Mononuclear cell (primary cell): ENCODE measurements at regions not wholly inside any gene's neighbourhood (a gene's known extent, or its start where the extent isn't known, plus 50 kb on each side); places are given as distances from the start of the nearest gene placed in this dataset.
"Not testable (repeated sequence)": the region's sequence is repeated elsewhere in the genome, so short reads cannot be mapped to it uniquely, and the experiment has no call there.

Experiments used
- H3K27me3 ChIP-seq: 2 replicates; pipeline ENCODE4 v1.6.0; 2011; ENCODE audit warnings: low read length, control low read depth; ENCODE audit not compliant: insufficient read depth
- H3K4me1 ChIP-seq: 2 replicates; pipeline ENCODE4 v1.5.1; 2011; ENCODE audit warnings: mild to moderate bottlenecking, low read length, control low read depth; ENCODE audit not compliant: insufficient read depth
- H3K4me3 ChIP-seq: 2 replicates; pipeline ENCODE4 v1.5.1; 2011; ENCODE audit warnings: mild to moderate bottlenecking, low read length, moderate library complexity
- H3K9me3 ChIP-seq: 2 replicates; pipeline ENCODE4 v1.5.1; 2011; ENCODE audit warnings: low read depth, mild to moderate bottlenecking, control low read depth, low read length

DNA sequence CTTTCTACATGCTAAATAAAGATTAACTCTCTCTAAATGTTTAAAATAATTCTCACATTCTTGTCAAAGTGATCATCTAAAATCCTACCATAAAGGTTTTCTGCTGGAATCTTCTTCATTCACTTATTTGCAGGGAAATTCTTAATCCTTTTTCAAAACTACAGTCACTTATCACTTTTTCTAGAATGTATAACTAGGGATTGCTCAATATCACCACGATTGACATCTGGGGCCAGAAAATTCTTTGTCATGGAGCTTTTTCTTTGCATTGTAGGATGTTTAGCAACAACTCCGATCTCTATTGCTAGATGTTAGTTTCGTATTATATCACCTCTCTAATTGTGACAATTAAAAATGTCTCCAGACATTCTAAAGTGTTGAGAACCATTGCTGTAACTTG lies 344.9 kb upstream of the PIK3R1 start:
- Histone ChIP-seq H3K4me1 (no peaks in the 10 kb centered on the region), H3K4me3 (no peak overlapping the region), H3K9me3 (no peaks in the 10 kb centered on the region), H3K27me3 (no peaks in the 10 kb centered on the region)

DNA sequence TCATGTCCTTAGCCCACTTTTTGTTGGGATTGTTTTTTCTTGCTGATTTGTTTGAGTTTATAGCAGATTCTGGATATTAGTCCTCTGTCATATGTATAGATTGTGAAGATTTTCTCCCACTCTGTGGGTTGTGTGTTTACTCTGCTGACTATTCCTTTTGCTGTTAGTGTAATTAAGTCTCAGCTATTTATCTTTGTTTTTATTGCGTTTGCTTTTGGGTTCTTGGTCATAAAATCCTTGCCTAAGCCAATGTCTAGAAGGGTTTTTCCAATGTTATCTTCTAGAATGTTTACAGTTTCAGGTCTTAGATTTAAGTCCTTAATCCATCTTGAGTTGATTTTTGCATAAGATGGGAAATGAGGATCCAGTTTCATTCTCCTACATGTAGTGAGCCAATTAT lies 351.2 kb upstream of the PIK3R1 start:
- H3K9me3 ChIP-seq, H3K27me3 ChIP-seq, H3K4me1 ChIP-seq, H3K4me3 ChIP-seq: not testable (repeated sequence)

DNA sequence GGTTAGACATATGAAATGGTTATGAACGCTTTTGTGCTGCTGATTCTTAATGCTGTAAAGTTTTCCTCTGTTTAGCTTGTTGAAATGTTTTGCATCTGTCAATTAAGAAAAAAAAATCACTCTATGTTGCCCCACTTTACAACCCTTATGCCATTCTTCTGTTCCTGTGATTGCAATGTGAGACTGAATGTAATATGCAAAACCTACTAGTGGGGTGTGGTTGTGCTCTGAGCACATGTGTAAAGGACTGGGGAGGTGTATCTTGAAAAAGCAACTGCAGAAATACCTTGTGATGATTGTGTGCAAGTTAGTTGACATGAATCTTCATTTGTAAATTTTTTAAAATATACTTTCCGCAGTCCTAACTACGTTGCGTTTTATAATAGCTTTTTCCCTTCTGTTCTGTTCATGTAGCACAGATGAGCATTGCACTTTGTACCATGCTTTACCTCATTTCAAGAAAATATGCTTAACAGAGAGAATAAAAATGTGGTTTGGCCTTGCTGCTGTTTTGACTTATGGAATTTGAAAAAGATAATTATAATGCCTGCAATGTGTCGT lies 357.0 kb upstream of the PIK3R1 start:
- Histone ChIP-seq H3K27me3 (no peaks in the 10 kb centered on the region), H3K9me3 (no peaks in the 10 kb centered on the region), H3K4me3 (no peak overlapping the region), H3K4me1 (no peaks in the 10 kb centered on the region)

DNA sequence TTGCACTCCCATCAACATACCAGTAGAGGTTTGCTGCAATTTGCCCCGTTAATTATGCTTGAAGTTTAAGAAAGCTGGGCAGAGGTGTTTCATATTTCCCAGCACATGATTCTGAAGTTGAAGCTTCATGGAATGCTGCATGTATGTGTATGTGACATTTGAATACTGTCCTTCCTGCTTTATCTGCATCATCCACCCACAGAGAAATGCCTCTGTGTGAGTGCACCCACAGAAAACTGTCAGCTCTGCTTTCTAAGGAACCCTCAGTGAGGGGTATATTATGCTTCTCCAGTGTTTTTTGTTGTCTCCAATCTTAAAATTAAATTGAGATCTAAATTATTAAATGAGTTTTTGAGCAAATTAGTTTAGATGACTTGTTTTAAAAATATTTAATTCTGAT lies 358.1 kb upstream of the PIK3R1 start:
- no peak overlapping the region for H3K4me3 ChIP-seq
- no peaks in the 10 kb centered on the region for H3K9me3 ChIP-seq
- no peaks in the 10 kb centered on the region for H3K4me1 ChIP-seq
- no peaks in the 10 kb centered on the region for H3K27me3 ChIP-seq

DNA sequence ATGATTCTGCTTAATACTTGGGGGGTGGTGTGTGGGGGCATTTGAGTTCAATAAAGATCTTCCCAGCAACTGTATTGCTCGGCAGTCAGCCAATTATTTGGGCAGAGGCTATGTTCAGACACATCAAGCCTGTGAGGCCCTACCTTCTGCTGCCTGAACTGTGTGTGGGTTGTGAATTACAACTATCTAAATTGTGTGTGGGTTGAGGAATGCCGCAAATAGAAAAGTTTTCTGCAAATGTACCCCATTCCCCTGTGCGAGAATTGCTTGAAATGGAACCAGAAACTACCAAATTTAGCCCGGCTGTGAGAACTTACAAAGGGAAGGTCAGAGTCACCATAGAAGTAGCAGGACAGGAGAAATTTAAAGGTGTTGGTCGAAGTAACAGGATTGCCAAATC lies 360.0 kb upstream of the PIK3R1 start:
- H3K27me3 ChIP-seq = no peaks in the 10 kb centered on the region
- H3K4me1 ChIP-seq = no peaks in the 10 kb centered on the region
- H3K9me3 ChIP-seq = no peaks in the 10 kb centered on the region
- no peak overlapping the region for H3K4me3 ChIP-seq

DNA sequence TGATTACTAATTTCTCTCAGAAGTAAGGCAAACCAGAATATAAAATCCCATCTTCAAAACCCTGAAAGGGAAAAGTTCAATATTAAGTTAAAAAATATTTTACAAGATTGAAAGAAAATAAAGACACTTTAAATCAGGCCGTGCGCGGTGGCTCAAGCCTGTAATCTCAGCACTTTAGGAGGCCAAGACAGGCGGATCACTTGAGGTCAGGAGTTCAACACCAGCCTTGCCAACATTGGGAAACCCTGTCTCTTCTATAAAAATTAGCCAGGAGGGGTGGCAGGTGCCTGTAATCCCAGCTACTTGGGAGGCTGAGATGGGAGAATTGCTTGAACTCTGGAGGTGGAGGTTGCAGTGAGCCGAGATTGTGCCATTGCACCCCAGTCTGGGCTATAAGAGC lies 364.6 kb upstream of the PIK3R1 start:
- H3K4me1 ChIP-seq, H3K9me3 ChIP-seq, H3K27me3 ChIP-seq, H3K4me3 ChIP-seq: not testable (repeated sequence)

DNA sequence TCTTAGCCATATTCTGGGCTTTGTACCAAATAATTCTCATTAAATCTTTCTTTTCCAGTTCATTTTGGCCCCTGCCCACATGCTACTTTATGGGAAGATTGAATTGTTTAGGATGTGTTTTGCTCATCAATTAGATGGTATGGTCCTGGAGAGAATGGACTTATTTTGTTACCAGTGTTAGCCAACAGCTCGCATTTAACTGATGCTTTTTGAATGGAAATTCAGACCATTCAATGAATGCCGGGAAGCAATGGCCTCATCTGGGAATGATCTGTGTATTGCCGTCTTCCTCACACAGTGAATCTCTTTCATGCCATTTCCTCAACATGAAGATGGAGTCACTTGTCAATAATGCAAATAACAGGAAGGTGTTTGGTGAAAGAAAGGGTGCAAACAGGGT lies 370.6 kb upstream of the PIK3R1 start:
- Histone ChIP-seq H3K9me3 (no peaks in the 10 kb centered on the region), H3K27me3 (no peaks in the 10 kb centered on the region), H3K4me3 (no peak overlapping the region), H3K4me1 (no peaks in the 10 kb centered on the region)

DNA sequence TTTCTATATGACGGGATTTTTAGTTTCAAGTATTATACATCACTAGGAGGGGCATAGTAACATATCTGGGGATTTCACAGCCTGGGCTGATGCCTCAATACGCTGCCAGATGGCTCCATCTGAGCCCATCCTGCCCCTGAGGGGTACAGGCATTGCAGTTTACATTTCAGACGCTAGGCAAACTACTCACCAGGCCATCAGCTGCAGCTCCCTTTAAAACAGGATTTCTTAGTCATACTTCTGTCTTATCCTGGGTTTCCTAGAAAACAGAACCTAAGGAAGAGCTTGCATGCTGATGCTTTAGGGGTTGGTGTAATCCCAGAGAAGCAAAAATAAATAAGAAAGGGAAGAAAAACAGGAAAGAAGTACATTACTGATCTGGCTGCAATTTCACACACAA lies 372.8 kb upstream of the PIK3R1 start:
- Histone ChIP-seq H3K9me3 (no peaks in the 10 kb centered on the region), H3K4me1 (no peaks in the 10 kb centered on the region), H3K4me3 (no peak overlapping the region)

DNA sequence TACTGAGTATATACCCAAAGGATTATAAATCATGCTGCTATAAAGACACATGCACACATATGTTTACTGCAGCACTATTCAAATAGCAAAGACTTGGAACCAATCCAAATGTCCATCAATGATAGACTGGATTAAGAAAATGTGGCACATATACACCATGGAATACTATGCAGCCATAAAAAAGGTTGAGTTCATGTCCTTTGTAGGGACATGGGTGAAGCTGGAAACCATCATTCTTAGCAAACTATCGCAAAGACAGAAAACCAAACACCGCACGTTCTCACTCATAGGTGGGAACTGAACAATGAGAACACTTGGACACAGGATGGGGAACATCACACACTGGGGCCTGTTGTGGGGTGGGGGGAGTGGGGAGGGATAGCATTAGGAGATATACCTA lies 378.3 kb upstream of the PIK3R1 start:
- H3K27me3 ChIP-seq, H3K9me3 ChIP-seq, H3K4me1 ChIP-seq, H3K4me3 ChIP-seq: not testable (repeated sequence)

More for the DNA sequence above, 372.8 kb upstream of the PIK3R1 start:
- no peaks in the 10 kb centered on the region for H3K27me3 ChIP-seq

DNA sequence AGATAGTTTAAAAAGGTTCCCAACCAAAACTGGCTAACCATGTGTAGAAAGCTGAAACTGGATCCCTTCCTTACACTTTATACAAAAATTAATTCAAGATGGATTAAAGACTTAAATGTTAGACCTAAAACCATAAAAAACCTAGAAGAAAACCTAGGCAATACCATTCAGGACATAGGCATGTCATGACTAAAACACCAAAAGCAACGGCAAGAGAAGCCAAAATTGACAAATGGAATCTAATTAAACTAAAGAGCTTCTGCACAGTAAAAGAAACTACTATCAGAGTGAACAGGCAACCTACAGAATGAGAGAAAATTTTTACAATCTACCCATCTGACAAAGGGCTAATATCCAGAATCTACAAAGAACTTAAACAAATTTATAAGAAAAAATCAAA lies 379.1 kb upstream of the PIK3R1 start:
- not testable (repeated sequence) for H3K4me3 ChIP-seq, H3K4me1 ChIP-seq, H3K9me3 ChIP-seq, H3K27me3 ChIP-seq

DNA sequence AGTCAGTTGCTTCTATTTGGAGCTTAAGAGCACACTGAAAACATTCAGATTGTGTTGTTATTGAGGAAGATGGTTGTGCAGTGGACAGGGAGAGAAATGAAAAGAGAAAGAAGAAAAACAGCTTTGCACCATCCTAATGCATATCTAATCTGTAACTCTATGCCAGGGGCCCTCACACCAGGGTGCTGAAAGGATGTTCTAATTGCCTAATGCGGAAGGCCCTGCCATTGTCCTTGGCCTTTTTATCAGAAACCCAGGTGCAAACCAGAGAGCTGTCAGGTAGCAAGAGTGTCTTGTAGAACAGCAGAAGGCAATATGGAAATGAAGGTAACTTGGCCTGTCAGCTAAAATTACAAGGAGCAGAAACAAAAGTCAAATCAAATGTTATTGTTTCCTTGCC lies 384.5 kb upstream of the PIK3R1 start:
- Histone ChIP-seq H3K4me3 (no peak overlapping the region), H3K4me1 (no peaks in the 10 kb centered on the region), H3K27me3 (no peaks in the 10 kb centered on the region), H3K9me3 (no peaks in the 10 kb centered on the region)

DNA sequence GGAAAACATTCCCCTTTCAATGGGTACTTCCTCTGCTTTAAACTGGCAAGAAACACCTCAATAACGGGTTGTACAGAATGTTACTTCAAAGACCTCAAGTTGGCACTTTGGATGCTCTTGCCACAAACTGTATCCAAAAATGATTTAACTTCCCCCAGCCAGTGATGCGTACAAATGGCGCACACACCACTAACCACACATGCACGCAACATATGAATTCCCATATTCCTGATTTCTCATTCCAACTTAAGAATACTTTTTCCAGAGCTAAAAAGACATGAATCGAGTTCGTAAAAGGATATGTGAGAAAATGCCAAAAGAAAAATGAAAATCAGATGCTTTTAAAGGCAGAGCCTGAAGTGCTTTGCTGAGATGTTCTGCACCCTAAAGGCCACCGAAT lies 388.0 kb upstream of the PIK3R1 start:
- H3K9me3 ChIP-seq = no peaks in the 10 kb centered on the region
- no peaks in the 10 kb centered on the region for H3K4me1 ChIP-seq
- no peaks in the 10 kb centered on the region for H3K27me3 ChIP-seq
- H3K4me3 ChIP-seq = no peak overlapping the region

DNA sequence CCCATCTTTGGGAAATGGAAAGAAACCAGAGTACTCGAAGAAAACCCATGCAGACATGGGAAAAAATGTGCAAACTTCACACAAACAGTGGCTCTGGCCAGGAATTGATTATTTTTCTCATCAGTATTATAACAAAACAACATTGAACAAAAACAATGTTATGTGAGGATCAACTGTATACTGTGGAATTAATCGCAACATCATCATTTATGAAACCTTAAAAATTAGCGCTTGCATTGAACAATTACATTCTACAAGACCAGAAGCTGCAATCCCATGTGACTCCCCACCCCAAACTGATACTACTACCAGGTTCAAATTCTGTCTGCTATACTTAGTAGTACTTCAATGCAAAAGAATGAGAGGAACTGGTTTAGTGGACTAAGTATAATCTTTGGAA lies 390.7 kb upstream of the PIK3R1 start:
- H3K4me1 ChIP-seq = no peaks in the 10 kb centered on the region

DNA sequence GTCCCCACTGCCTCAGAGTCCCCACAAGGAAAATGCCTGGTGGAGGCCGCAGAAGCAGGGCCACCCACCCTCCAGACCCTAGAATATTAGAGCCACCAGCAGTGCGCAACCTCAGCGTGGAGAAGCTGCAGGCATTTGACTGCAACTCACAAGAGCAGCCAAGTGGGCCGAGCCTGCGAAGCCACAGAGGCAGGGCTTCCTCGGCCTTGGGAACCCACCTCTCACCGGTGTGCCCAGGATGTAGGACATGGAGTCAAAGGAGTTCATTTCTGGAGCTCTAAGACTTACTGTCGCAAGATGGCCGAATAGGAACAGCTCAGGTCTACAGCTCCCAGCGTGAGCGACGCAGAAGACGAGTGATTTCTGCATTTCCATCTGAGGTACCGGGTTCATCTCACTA lies 397.9 kb upstream of the PIK3R1 start:
- Histone ChIP-seq H3K4me1 (no peaks in the 10 kb centered on the region), H3K4me3 (no peak overlapping the region), H3K9me3 (no peaks in the 10 kb centered on the region), H3K27me3 (no peaks in the 10 kb centered on the region)

More for the DNA sequence above, 390.7 kb upstream of the PIK3R1 start:
- H3K27me3 ChIP-seq = no peaks in the 10 kb centered on the region
- H3K4me3 ChIP-seq = no peak overlapping the region
- H3K9me3 ChIP-seq = no peaks in the 10 kb centered on the region

DNA sequence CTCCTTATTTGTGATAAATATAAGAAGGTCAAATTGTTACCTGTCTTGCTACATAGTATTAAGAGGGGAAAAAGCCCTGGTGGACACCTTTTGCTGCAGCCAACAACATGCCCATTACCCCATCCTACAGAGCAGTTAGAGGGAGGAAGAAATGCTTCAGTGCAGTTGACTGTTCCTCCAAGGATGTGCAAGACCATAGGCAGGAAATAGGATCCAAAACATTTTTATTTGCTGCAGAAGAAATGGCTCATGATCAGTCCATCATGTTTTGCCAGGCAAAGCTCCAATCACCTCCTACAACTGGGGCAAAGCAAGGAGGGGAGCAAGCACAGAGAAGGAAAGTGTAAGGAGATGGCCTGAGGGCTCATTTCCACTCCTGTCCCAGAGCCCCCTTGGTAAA lies 399.1 kb upstream of the PIK3R1 start:
- no peaks in the 10 kb centered on the region for H3K9me3 ChIP-seq
- H3K4me3 ChIP-seq = no peak overlapping the region
- no peaks in the 10 kb centered on the region for H3K4me1 ChIP-seq
- no peaks in the 10 kb centered on the region for H3K27me3 ChIP-seq

DNA sequence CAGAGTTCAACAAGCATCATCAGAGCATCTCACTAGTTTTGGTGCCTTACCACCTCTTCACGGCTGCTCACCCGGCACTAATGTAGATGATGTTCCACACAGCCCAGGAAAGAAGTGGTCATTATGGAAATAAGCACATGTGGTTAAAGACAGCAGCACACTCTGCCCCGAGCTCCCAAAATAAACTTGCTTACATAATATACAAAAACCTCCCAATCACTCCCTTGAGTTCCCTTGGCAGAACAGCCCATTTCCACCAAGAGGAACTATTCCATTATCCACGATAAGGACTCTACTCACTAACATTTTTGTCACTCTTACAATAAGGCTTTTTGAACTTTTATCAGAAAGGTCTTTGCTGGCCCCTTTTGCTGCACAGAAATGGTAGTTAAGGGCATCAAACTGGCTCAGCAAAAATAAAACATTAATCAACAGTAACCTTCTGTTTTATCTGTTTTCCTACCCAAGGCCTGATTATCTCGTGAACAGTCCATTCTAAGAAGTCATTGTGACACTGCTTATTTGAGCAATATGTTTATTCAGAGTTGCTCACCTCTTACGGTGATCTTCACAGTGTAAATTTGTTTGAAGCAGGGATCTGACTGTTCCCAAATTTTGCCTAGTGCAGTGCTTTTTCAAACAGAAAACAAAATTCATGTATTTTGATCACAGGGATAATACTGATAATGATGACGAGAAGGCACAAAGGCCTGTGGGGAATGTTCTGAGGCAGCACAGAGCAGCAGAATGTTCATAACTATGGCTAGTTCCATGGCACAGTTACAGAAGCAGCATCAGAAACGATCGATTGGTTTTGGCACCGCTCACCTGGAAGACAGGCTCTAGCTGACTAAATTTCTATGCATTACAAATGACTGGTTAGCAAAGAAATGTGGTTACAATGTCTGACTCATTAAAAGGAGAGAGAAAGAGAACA lies 399.8 kb upstream of the PIK3R1 start:
- Histone ChIP-seq H3K27me3 (no peaks in the 10 kb centered on the region), H3K9me3 (no peaks in the 10 kb centered on the region), H3K4me1 (no peaks in the 10 kb centered on the region), H3K4me3 (no peak overlapping the region)
